ENCODE measurements at regions not wholly inside any gene's neighbourhood (a gene's known extent, or its start where the extent isn't known, plus 50 kb on each side); places are given as distances from the start of the nearest gene placed in this dataset.

DNA sequence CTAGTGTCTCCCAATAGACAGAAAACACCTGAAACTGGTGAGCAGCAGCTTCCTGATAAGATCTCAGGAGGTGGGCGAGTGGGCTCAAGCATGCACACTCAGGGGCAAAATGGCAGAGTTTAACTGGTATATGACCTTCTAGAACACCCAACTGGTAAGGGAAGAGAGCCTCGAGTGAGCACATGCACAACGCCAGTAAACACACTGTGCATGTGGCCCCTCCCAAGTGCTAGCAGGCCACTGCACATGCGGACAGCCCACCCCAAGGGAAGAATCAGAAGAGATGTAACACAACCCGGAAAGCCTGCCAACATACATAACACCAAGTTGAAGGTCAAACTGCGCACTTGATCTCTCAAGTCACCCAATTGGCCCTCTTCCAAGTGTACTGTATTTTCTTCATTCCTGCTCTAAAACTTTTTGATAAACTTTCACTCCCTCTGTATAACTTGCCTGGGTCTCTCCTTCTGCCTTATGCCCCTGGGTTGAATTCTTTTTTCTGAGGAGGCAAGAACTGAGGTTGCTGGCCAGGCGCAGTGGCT, 138.2 kb downstream of the GLUL start:
- in situ Hi-C loops (cut with HindIII; ENCODE audit: extremely low pct_ligation_motif_present, low pct_unique_long_range_greater_than_20kb), result no loop called here

More for the DNA sequence above, 138.2 kb downstream of the GLUL start:
- ChIA-PET CTCF (ENCODE audit: low intra/inter-chr PET ratio, low total read pairs) (no interaction called here), POLR2A (no interaction called here)
- no peak for TF ChIP-seq LBX2 (CRISPR knock-in tag; IDR thresholded peaks at IDR 0.05; ENCODE audit: borderline replicate concordance)
- TF ChIP-seq MNT (IDR thresholded peaks at IDR 0.05), result 0 out of 2 replicates have a peak, but pooled peaks have one; percentile 3
- no peak for TF ChIP-seq DNMT1 (CRISPR knock-in tag; IDR thresholded peaks at IDR 0.05)
- TF ChIP-seq, protein P1, sequence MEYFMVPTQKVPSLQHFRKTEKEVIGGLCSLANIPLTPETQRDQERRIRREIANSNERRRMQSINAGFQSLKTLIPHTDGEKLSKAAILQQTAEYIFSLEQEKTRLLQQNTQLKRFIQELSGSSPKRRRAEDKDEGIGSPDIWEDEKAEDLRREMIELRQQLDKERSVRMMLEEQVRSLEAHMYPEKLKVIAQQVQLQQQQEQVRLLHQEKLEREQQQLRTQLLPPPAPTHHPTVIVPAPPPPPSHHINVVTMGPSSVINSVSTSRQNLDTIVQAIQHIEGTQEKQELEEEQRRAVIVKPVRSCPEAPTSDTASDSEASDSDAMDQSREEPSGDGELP (IDR thresholded peaks at IDR 0.05; ENCODE audit: borderline replicate concordance, low read depth), result no peak
- Histone ChIP-seq H3K36me3 (replicated peaks in 1 of 2; ENCODE audit: control insufficient read depth in 1 of 2, insufficient read depth in 2 of 2, low read length in 2 of 2) (no peaks in the 10 kb centered on the region), H3K27me3 (ENCODE audit: control insufficient read depth in 1 of 2, insufficient read depth in 2 of 2, low read length in 2 of 2) (no peaks in the 10 kb centered on the region), H3K27ac (ENCODE audit: extremely low read length, insufficient read depth, low read length) (no peak overlapping the region), H3K4me2 (ENCODE audit: low read depth, low read length) (no peak overlapping the region), H4K20me1 (ENCODE audit: insufficient read depth, low read length) (no peaks in the 10 kb centered on the region), H3K79me2 (ENCODE audit: insufficient read depth, low read length) (no peaks in the 10 kb centered on the region), H2AFZ (ENCODE audit: low read length) (no peak overlapping the region), H3K9me3 (ENCODE audit: low read length) (no peaks in the 10 kb centered on the region), H3K4me1 (ENCODE audit: insufficient read depth, low read length) (peaks cover 33% of the 10 kb centered on the region), H3K4me3 (replicated peaks in 1 of 3; ENCODE audit: insufficient read depth in 1 of 3, low read depth in 2 of 3, low read length in 3 of 3) (no peak overlapping the region), H3K9ac (ENCODE audit: insufficient read depth, low read depth, low read length) (no peak overlapping the region)
- intact Hi-C loops (cut with micrococcal nuclease; ENCODE audit: unreplicated experiment), result no loop called here
- BruUV-seq (replicated peaks), result no TSS peak
- DNase-seq (ENCODE audit: low spot score), result no peak
- no peak for FAIRE-seq
- 96% methylated on average over 6 of the region's 7 CpGs for WGBS (ENCODE audit: low lambda C conversion rate)
- ATAC-seq, result no peak
